Caco-2 (cell line): ENCODE measurements at regions not wholly inside any gene's neighbourhood (a gene's known extent, or its start where the extent isn't known, plus 50 kb on each side); places are given as distances from the start of the nearest gene placed in this dataset.

Source experiments
- BruUV-seq: library from RNA; stranded (reverse); fragments of 400-500 nt; replicated peaks from 2 replicates; lab custom pipeline; 2021; lab: Mats Ljungman, UMichigan
- CTCF ChIA-PET: fragments of 300-600 bp; sonication (Branson Sonifier 250); formaldehyde crosslinking; loops from one replicate; lab custom pipeline; 2022; ENCODE audit warnings: antibody characterized with exemption; lab: Charles Lee
- POLR2A ChIA-PET: fragments of 300-600 bp; sonication (Branson Sonifier 250); formaldehyde crosslinking; loops from one replicate; lab custom pipeline; 2022; ENCODE audit warnings: antibody characterized with exemption; lab: Charles Lee
- DNase-seq, 2 experiments: peaks; one replicate each; pipeline versions ENCODE4 v3.0.0 to v3.0.0-alpha.2; 2020 to 2022
- H3K27me3 ChIP-seq: replicated peaks from 2 replicates; pipeline ENCODE4 v1.6.0; 2011; ENCODE audit warnings: low read length; ENCODE audit not compliant: control insufficient read depth, insufficient read depth
- H3K36me3 ChIP-seq: 2 replicates; pipeline ENCODE4 v1.5.1; 2011; ENCODE audit warnings: low read length; ENCODE audit not compliant: control insufficient read depth, insufficient read depth
- H3K4me1 ChIP-seq: fragments of 250-450 bp; sonication (Bioruptor Pico); 2 replicates; pipeline ENCODE4 v1.5.1; 2020; ENCODE audit warnings: mild to moderate bottlenecking
- H3K4me3 ChIP-seq: 2 replicates; pipeline ENCODE4 v1.5.1; 2011; ENCODE audit warnings: low read depth, mild to moderate bottlenecking, control low read depth, low read length
- H3K9me3 ChIP-seq: fragments of 250-450 bp; sonication (Bioruptor Pico); 2 replicates; pipeline ENCODE4 v1.5.1; 2020; ENCODE audit warnings: mild to moderate bottlenecking, moderate library complexity
- H3K27ac Mint-ChIP-seq: one replicate; pipeline ENCODE4 v1.8.0; 2022; ENCODE audit warnings: mixed read lengths; ENCODE audit not compliant: unreplicated experiment
- H3K27me3 Mint-ChIP-seq: one replicate; pipeline ENCODE4 v1.8.0; 2022; ENCODE audit warnings: mixed read lengths; ENCODE audit not compliant: insufficient read depth, unreplicated experiment
- H3K36me3 Mint-ChIP-seq: one replicate; pipeline ENCODE4 v1.8.0; 2022; ENCODE audit warnings: mild to moderate bottlenecking, mixed read lengths; ENCODE audit not compliant: insufficient read depth, unreplicated experiment
- H3K4me1 Mint-ChIP-seq: one replicate; pipeline ENCODE4 v1.8.0; 2022; ENCODE audit warnings: low read depth, mixed read lengths; ENCODE audit not compliant: unreplicated experiment
- H3K4me3 Mint-ChIP-seq: one replicate; pipeline ENCODE4 v1.8.0; 2022; ENCODE audit warnings: mild to moderate bottlenecking, moderate library complexity, mixed read lengths; ENCODE audit not compliant: unreplicated experiment
- H3K9me3 Mint-ChIP-seq: one replicate; pipeline ENCODE4 v1.8.0; 2022; ENCODE audit warnings: mixed read lengths; ENCODE audit not compliant: unreplicated experiment
- CTCF ChIP-seq, 2 experiments: fragments of 200-600 bp in 1 of 2; IDR thresholded peaks; 1 replicate in 1 of 2; 2 replicates in 1 of 2; pipeline versions ENCODE4 v1.5.1 to v1.8.0; 2011 to 2022; ENCODE audit warnings: antibody characterized with exemption in 1 of 2, control low read depth in 1 of 2, inconsistent platforms in 1 of 2, low read depth in 1 of 2, low read length in 1 of 2, mild to moderate bottlenecking in 1 of 2, moderate library complexity in 1 of 2; ENCODE audit not compliant: insufficient read depth in 1 of 2, severe bottlenecking in 1 of 2, unreplicated experiment in 1 of 2
- intact Hi-C: fragments of 100-400 bp; cut with micrococcal nuclease; formaldehyde crosslinking; loops from one replicate; pipeline ENCODE4 v1.10.0; 2022; ENCODE audit not compliant: unreplicated experiment

- H3K27me3 ChIP-seq, result no peaks in the 10 kb centered on the region
Observed at GRCh38 chr5:117800261-117800660, 1188.1 kb downstream of the DTWD2 start.

GRCh38 chr5:117794847-117795246 is 1193.5 kb downstream of the DTWD2 start:
- Mint-ChIP-seq H3K36me3 (no peaks in the 10 kb centered on the region), H3K27ac (no peak overlapping the region), H3K4me3 (no peak overlapping the region), H3K4me1 (no peaks in the 10 kb centered on the region), H3K27me3 (peaks cover 4% of the 10 kb centered on the region), H3K9me3 (no peaks in the 10 kb centered on the region)
- Histone ChIP-seq H3K4me3 (no peak overlapping the region), H3K9me3 (no peaks in the 10 kb centered on the region), H3K36me3 (no peaks in the 10 kb centered on the region), H3K4me1 (no peaks in the 10 kb centered on the region), H3K27me3 (no peaks in the 10 kb centered on the region)
- intact Hi-C loops, result no loop called here
- BruUV-seq, result no TSS peak
- POLR2A ChIA-PET, result no interaction called here
- CTCF ChIA-PET, result no interaction called here
- no peak for DNase-seq
- no peak for TF ChIP-seq CTCF (IDR thresholded peaks at IDR 0.05; ENCODE audit: insufficient read depth in 1 of 2, low read depth in 1 of 2, low read length in 1 of 2, severe bottlenecking in 1 of 2, unreplicated experiment in 1 of 2)

More at GRCh38 chr5:117800261-117800660, 1188.1 kb downstream of the DTWD2 start:
- Mint-ChIP-seq H3K9me3 (no peaks in the 10 kb centered on the region), H3K4me3 (no peak overlapping the region), H3K27me3 (peaks cover 4% of the 10 kb centered on the region), H3K4me1 (no peaks in the 10 kb centered on the region), H3K36me3 (no peaks in the 10 kb centered on the region), H3K27ac (no peak overlapping the region)
- Histone ChIP-seq H3K4me1 (no peaks in the 10 kb centered on the region), H3K9me3 (no peaks in the 10 kb centered on the region), H3K4me3 (no peak overlapping the region), H3K36me3 (no peaks in the 10 kb centered on the region)
- DNase-seq, result no peak
- no TSS peak for BruUV-seq
- CTCF ChIA-PET, result no interaction called here
- intact Hi-C loops, result no loop called here
- TF ChIP-seq CTCF (IDR thresholded peaks at IDR 0.05; ENCODE audit: insufficient read depth in 1 of 2, low read depth in 1 of 2, low read length in 1 of 2, severe bottlenecking in 1 of 2, unreplicated experiment in 1 of 2), result no peak
- POLR2A ChIA-PET, result no interaction called here

DNA sequence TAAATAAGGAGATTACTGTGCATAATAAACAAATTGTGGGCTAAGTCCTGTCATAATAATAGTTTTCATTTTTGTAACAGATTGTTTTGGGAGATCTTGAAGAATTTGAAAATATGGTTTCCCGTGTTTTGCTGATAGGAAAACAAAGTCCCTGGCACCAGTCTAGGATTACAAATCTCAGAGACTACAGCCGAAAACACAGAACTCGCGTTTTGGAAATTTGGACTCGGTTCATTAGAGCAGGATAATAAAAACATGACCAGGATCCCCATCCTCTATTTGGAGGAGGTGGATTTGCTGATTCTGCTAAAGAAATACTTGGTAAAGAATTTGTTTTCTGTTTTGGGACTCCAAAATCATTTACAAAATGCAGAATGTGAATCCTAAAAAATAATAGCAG is 1194.4 kb downstream of the DTWD2 start:
- H3K4me1 ChIP-seq, result no peaks in the 10 kb centered on the region
- POLR2A ChIA-PET, result no interaction called here
- CTCF ChIA-PET, result no interaction called here
- BruUV-seq, result no TSS peak
- H3K4me3 ChIP-seq, result no peak overlapping the region
- intact Hi-C loops, result no loop called here
- DNase-seq, result no peak
- Mint-ChIP-seq H3K4me3 (no peak overlapping the region), H3K27me3 (peaks cover 4% of the 10 kb centered on the region), H3K36me3 (no peaks in the 10 kb centered on the region), H3K9me3 (no peaks in the 10 kb centered on the region), H3K4me1 (no peaks in the 10 kb centered on the region), H3K27ac (no peak overlapping the region)
- TF ChIP-seq CTCF (IDR thresholded peaks at IDR 0.05; ENCODE audit: insufficient read depth in 1 of 2, low read depth in 1 of 2, low read length in 1 of 2, severe bottlenecking in 1 of 2, unreplicated experiment in 1 of 2), result no peak
- H3K36me3 ChIP-seq, result no peaks in the 10 kb centered on the region
- H3K27me3 ChIP-seq, result no peaks in the 10 kb centered on the region
- no peaks in the 10 kb centered on the region for H3K9me3 ChIP-seq
